CD4-positive, alpha-beta T cell treated with Interleukin-6 at 100 ng/mL for 8 hours (primary cell): ENCODE measurements at regions not wholly inside any gene's neighbourhood (a gene's known extent, or its start where the extent isn't known, plus 50 kb on each side); places are given as distances from the start of the nearest gene placed in this dataset.

Experiments
- DNase-seq: peaks from one replicate; pipeline ENCODE4 v3.0.0-alpha.2; 2020; ENCODE audit warnings: mixed read lengths, low spot score

GRCh38 chr3:83092521-83093221 is 1331.2 kb upstream of the GBE1 start:
- no peak for DNase-seq

GRCh38 chr3:83076041-83076440 is 1314.6 kb upstream of the GBE1 start:
- no peak for DNase-seq

- DNase-seq: no peak
These were observed 1313.0 kb upstream of the GBE1 start for GRCh38 chr3:83074485-83074884.

GRCh38 chr3:83065851-83066460 is 1304.5 kb upstream of the GBE1 start:
- DNase-seq: no peak

- no peak for DNase-seq
These were observed 1302.0 kb upstream of the GBE1 start for GRCh38 chr3:83063446-83063845.

GRCh38 chr3:83048556-83048955 is 1287.1 kb upstream of the GBE1 start:
- no peak for DNase-seq

- DNase-seq: no peak
These were observed 1278.0 kb upstream of the GBE1 start for GRCh38 chr3:83039422-83039821.

- DNase-seq: no peak
These were observed 1274.2 kb upstream of the GBE1 start for GRCh38 chr3:83035704-83036010.

- DNase-seq: no peak
These were observed 1273.6 kb upstream of the GBE1 start for GRCh38 chr3:83034806-83035703.

GRCh38 chr3:83033133-83033532 is 1271.7 kb upstream of the GBE1 start:
- no peak for DNase-seq

GRCh38 chr3:83023086-83023485 is 1261.6 kb upstream of the GBE1 start:
- no peak for DNase-seq

- no peak for DNase-seq
These were observed 1250.0 kb upstream of the GBE1 start for GRCh38 chr3:83011481-83011880.

GRCh38 chr3:83003917-83004316 is 1242.5 kb upstream of the GBE1 start:
- DNase-seq: no peak

- no peak for DNase-seq
These were observed 1241.5 kb upstream of the GBE1 start for GRCh38 chr3:83002869-83003445.

- no peak for DNase-seq
These were observed 1238.3 kb upstream of the GBE1 start for GRCh38 chr3:82999777-83000176.

GRCh38 chr3:82978368-82978767 is 1216.9 kb upstream of the GBE1 start:
- DNase-seq: no peak

GRCh38 chr3:82977871-82978270 is 1216.4 kb upstream of the GBE1 start:
- no peak for DNase-seq

- DNase-seq: no peak
These were observed 1212.3 kb upstream of the GBE1 start for GRCh38 chr3:82973791-82974190.

- no peak for DNase-seq
These were observed 1198.9 kb upstream of the GBE1 start for GRCh38 chr3:82960379-82960778.

GRCh38 chr3:82957696-82958095 is 1196.3 kb upstream of the GBE1 start:
- no peak for DNase-seq

- no peak for DNase-seq
These were observed 1195.6 kb upstream of the GBE1 start for GRCh38 chr3:82957079-82957478.

- no peak for DNase-seq
These were observed 1193.0 kb upstream of the GBE1 start for GRCh38 chr3:82954486-82954885.

- DNase-seq: no peak
These were observed 1180.6 kb upstream of the GBE1 start for GRCh38 chr3:82942041-82942440.
